K562 (cell line): ENCODE measurements at regions not wholly inside any gene's neighbourhood (a gene's known extent, or its start where the extent isn't known, plus 50 kb on each side); places are given as distances from the start of the nearest gene placed in this dataset.
A peak's percentile ranks its signal among the peaks of the same experiment; 100 is the strongest.

Experiments
- ATAC-seq: fragments of 200-7000 bp; cut with Tn5 transposase; 3 replicates; pipeline ENCODE4 v1.9.1; 2020; ENCODE audit warnings: moderate library complexity
- BruUV-seq: library from RNA; stranded (reverse); fragments of 400-500 nt; replicated peaks from 2 replicates; lab custom pipeline; 2021; lab: Mats Ljungman, UMichigan
- CTCF ChIA-PET: fragments of 300-600 bp; formaldehyde crosslinking; extraction: SDS; loops from one replicate; lab custom pipeline; 2021; ENCODE audit warnings: low intra/inter-chr PET ratio; lab: Yijun Ruan, JAX
- POLR2A ChIA-PET: fragments of 300-600, 350-650 bp; sonication (Branson Sonifier 250); formaldehyde crosslinking; extraction: SDS; loops from one replicate; lab custom pipeline; 2021; ENCODE audit warnings: antibody characterized with exemption, inconsistent platforms; lab: Yijun Ruan, JAX
- DNase-seq, 4 experiments: peaks; one replicate each; pipeline versions ENCODE4 v3.0.0 to v3.0.0-alpha.2; 2011 to 2018; ENCODE audit warnings: low spot score in 3 of 4, mixed read lengths in 3 of 4; ENCODE audit errors: extremely low read depth in 1 of 4
- FAIRE-seq: peaks from 2 replicates; lab custom pipeline; 2011; peaks lifted over from hg19 to GRCh38; lab: Jason Lieb, UNC
- H2AFZ ChIP-seq: 2 replicates; pipeline ENCODE4 v1.6.0; 2011; ENCODE audit warnings: low read depth, low read length, control low read depth, inconsistent platforms
- H3K27ac ChIP-seq: fragments of 200-600 bp; 3 replicates; pipeline ENCODE4 v1.8.0; 2011; ENCODE audit warnings: low read depth, mild to moderate bottlenecking, control low read depth, inconsistent platforms, low read length, moderate library complexity, mixed read lengths; ENCODE audit errors: extremely low read depth
- H3K27me3 ChIP-seq, 2 experiments: fragments of 300-600 bp in 1 of 2; 2 replicates in 1 of 2; 3 replicates in 1 of 2; pipeline versions ENCODE4 v1.6.0 to v1.8.0; 2011; ENCODE audit warnings: inconsistent platforms in 2 of 2, low read length in 2 of 2, mild to moderate bottlenecking in 1 of 2, mixed read lengths in 1 of 2, moderate library complexity in 1 of 2; ENCODE audit not compliant: control insufficient read depth in 2 of 2, insufficient read depth in 2 of 2
- H3K36me3 ChIP-seq: fragments of 300-600 bp; 3 replicates; pipeline ENCODE4 v1.8.0; 2011; ENCODE audit warnings: mild to moderate bottlenecking, low read length, inconsistent platforms; ENCODE audit not compliant: control insufficient read depth, insufficient read depth
- H3K4me1 ChIP-seq, 2 experiments: fragments of 200-600 bp in 1 of 2; replicated peaks in 1 of 2; 2 replicates in 1 of 2; 3 replicates in 1 of 2; pipeline versions ENCODE4 v1.5.1 to v1.8.0; 2011; ENCODE audit warnings: inconsistent platforms in 2 of 2, low read length in 2 of 2, mild to moderate bottlenecking in 1 of 2, mixed read lengths in 1 of 2, moderate library complexity in 1 of 2; ENCODE audit not compliant: control insufficient read depth in 2 of 2, insufficient read depth in 2 of 2
- H3K4me2 ChIP-seq: 2 replicates; pipeline ENCODE4 v1.6.1; 2011; ENCODE audit warnings: low read length, control low read depth, inconsistent platforms, mixed read lengths; ENCODE audit not compliant: insufficient read depth
- H3K4me3 ChIP-seq: fragments of 200-600 bp; sonication (generic), shearing (Covaris generic); 2 replicates; pipeline ENCODE4 v1.5.1; 2016; ENCODE audit warnings: control low read depth, inconsistent platforms
- H3K79me2 ChIP-seq: fragments of 200-600 bp; 3 replicates; pipeline ENCODE4 v1.8.0; 2011; ENCODE audit warnings: low read length, inconsistent platforms; ENCODE audit not compliant: control insufficient read depth, insufficient read depth
- H3K9ac ChIP-seq, 2 experiments: 2 replicates each; pipeline versions ENCODE4 v1.6.0 to v1.6.1; 2011; ENCODE audit warnings: low read depth in 2 of 2, low read length in 2 of 2, control low read depth in 1 of 2, inconsistent platforms in 1 of 2, mild to moderate bottlenecking in 1 of 2, mixed read lengths in 1 of 2; ENCODE audit not compliant: insufficient read depth in 1 of 2
- H3K9me1 ChIP-seq: one replicate; pipeline ENCODE4 v1.6.0; 2011; ENCODE audit warnings: inconsistent platforms, mild to moderate bottlenecking, low read length, moderate library complexity; ENCODE audit not compliant: control insufficient read depth, insufficient read depth
- H3K9me3 ChIP-seq: replicated peaks from 2 replicates; pipeline ENCODE4 v1.5.1; 2011; ENCODE audit warnings: low read depth, low read length, inconsistent platforms; ENCODE audit not compliant: control insufficient read depth, insufficient read depth
- H4K20me1 ChIP-seq: replicated peaks from 2 replicates; pipeline ENCODE4 v1.6.1; 2011; ENCODE audit warnings: low read length, inconsistent platforms, mixed read lengths; ENCODE audit not compliant: control insufficient read depth, insufficient read depth
- KHSRP ChIP-seq: fragments of 450-650 bp; IDR thresholded peaks from 2 replicates; pipeline ENCODE4 v1.6.1; 2017
- SIN3B ChIP-seq: fragments of 450-650 bp; IDR thresholded peaks from 2 replicates; pipeline ENCODE4 v1.6.1; 2017; ENCODE audit warnings: low read depth, mild to moderate bottlenecking, moderate library complexity
- ZNF143 ChIP-seq: sonication (generic); formaldehyde crosslinking; IDR thresholded peaks from 2 replicates; pipeline ENCODE4 v1.9.0; 2022; ENCODE audit warnings: mild to moderate bottlenecking, missing genetic modification reagents
- WGBS: fragments of 100-300 bp; shearing (Covaris generic); methylation state at CpG from one replicate; pipeline ENCODE4 v1.1.6; 2016; ENCODE audit warnings: low coverage, mixed read lengths; ENCODE audit not compliant: insufficient coverage; ENCODE audit errors: missing lambda C conversion rate; 5-methylcytosine and 5-hydroxymethylcytosine counted together
- in situ Hi-C: fragments of 300-500 bp; cut with MboI; formaldehyde crosslinking; loops from 4 replicates; pipeline ENCODE4 v1.15.0; 2018; ENCODE audit warnings: inconsistent platforms, mixed read lengths
- intact Hi-C: fragments of 100-400 bp; cut with micrococcal nuclease; formaldehyde crosslinking; loops from 2 replicates; pipeline ENCODE4 v1.14.2; 2022
- TF ChIP-seq, protein P1 (sequence below), 2 experiments: fragments of 450-650 bp in 1 of 2; sonication (generic) in 1 of 2; formaldehyde crosslinking in 1 of 2; IDR thresholded peaks; 2 replicates each; pipeline versions ENCODE4 v1.7.1 to v1.9.0; 2016 to 2022; ENCODE audit warnings: inconsistent platforms in 1 of 2, mild to moderate bottlenecking in 1 of 2, missing genetic modification reagents in 1 of 2

DNA sequence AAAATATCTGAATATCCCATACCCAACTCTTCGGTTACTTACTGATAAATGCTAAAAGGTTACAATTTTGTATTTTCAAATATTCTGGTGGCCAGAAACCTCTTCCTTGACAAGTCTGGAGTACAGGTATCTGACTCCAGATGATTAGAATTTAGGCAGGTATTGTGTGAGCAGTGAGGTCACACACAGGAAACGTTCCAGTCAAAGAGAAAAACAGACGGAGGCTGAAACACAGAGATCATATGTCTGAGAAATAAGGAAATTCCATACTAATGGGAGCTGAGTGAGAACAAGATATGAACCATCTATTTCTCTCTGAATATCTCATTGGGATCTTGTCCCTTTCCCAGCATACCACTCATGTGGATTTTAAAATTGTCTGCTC is 89.4 kb upstream of the IGLL5 start:
- POLR2A ChIA-PET: interaction anchor here (0.6 to 3.7 kb wide), 14 partner anchors 9 to 220 kb away, joined by 3 to 36 read pairs (median 4); no protein-coding TSS in a partner anchor
- in situ Hi-C loops (no loop called here), intact Hi-C loops (no loop called here)
- Histone ChIP-seq H3K4me2 (no peak overlapping the region), H3K9ac (no peak overlapping the region), H3K4me3 (no peak overlapping the region), H4K20me1 (peaks cover 18% of the 10 kb centered on the region), H3K9me3 (no peaks in the 10 kb centered on the region), H3K36me3 (no peaks in the 10 kb centered on the region), H2AFZ (no peak overlapping the region), H3K27me3 (peaks cover 21 to 46% of the 10 kb centered on the region in 2 experiments), H3K9me1 (peaks cover 4% of the 10 kb centered on the region)
- ATAC-seq: no peak
- no TSS peak for BruUV-seq
- no peak for FAIRE-seq
- WGBS: 1% methylated on average over 3 of the region's 3 CpGs
- CTCF ChIA-PET: interaction anchor here (1.2 kb wide), 1 partner anchor 12 kb away, joined by 3 read pairs; no protein-coding TSS in a partner anchor
- DNase-seq: no peak
- TF ChIP-seq KHSRP (no peak), SIN3B (0 out of 2 replicates have a peak, but pooled peaks have one; percentile 12), ZNF143 (CRISPR knock-in tag) (no peak)
- TF ChIP-seq, protein P1, sequence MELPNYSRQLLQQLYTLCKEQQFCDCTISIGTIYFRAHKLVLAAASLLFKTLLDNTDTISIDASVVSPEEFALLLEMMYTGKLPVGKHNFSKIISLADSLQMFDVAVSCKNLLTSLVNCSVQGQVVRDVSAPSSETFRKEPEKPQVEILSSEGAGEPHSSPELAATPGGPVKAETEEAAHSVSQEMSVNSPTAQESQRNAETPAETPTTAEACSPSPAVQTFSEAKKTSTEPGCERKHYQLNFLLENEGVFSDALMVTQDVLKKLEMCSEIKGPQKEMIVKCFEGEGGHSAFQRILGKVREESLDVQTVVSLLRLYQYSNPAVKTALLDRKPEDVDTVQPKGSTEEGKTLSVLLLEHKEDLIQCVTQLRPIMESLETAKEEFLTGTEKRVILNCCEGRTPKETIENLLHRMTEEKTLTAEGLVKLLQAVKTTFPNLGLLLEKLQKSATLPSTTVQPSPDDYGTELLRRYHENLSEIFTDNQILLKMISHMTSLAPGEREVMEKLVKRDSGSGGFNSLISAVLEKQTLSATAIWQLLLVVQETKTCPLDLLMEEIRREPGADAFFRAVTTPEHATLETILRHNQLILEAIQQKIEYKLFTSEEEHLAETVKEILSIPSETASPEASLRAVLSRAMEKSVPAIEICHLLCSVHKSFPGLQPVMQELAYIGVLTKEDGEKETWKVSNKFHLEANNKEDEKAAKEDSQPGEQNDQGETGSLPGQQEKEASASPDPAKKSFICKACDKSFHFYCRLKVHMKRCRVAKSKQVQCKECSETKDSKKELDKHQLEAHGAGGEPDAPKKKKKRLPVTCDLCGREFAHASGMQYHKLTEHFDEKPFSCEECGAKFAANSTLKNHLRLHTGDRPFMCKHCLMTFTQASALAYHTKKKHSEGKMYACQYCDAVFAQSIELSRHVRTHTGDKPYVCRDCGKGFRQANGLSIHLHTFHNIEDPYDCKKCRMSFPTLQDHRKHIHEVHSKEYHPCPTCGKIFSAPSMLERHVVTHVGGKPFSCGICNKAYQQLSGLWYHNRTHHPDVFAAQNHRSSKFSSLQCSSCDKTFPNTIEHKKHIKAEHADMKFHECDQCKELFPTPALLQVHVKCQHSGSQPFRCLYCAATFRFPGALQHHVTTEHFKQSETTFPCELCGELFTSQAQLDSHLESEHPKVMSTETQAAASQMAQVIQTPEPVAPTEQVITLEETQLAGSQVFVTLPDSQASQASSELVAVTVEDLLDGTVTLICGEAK (IDR thresholded peaks at IDR 0.05): no peak
- TF ChIP-seq, protein P1 (CRISPR knock-in tag; IDR thresholded peaks at IDR 0.05): 0 out of 2 replicates have a peak, but pooled peaks have one; percentile 6
- TF ChIP-seq, all 486 proteins: peak for 2
- no peaks in the 10 kb centered on the region for H3K79me2 ChIP-seq
- no peaks in the 10 kb centered on the region for H3K4me1 ChIP-seq
- H3K27ac ChIP-seq: no peak overlapping the region
